HG03097 (cell line): ENCODE measurements at regions not wholly inside any gene's neighbourhood (a gene's known extent, or its start where the extent isn't known, plus 50 kb on each side); places are given as distances from the start of the nearest gene placed in this dataset.
"Not testable (repeated sequence)": the region's sequence is repeated elsewhere in the genome, so short reads cannot be mapped to it uniquely, and the experiment has no call there.

Experiments
- ATAC-seq: cut with Tn5 transposase; IDR thresholded peaks from one replicate; pipeline ENCODE4 v1.9.1; 2021; ENCODE audit not compliant: unreplicated experiment, low FRiP score

- no peak for ATAC-seq
Observed at GRCh38 chr3:178127221-178127620, 409.0 kb upstream of the KCNMB2 start.

- ATAC-seq, result no peak
Observed at GRCh38 chr3:178129109-178129508, 407.1 kb upstream of the KCNMB2 start.

- ATAC-seq, result no peak
Observed at GRCh38 chr3:178131801-178132200, 404.4 kb upstream of the KCNMB2 start.

GRCh38 chr3:178137206-178137605 lies 399.0 kb upstream of the KCNMB2 start:
- no peak for ATAC-seq

- no peak for ATAC-seq
Observed at GRCh38 chr3:178137831-178138230, 398.4 kb upstream of the KCNMB2 start.

GRCh38 chr3:178139116-178139515 lies 397.1 kb upstream of the KCNMB2 start:
- no peak for ATAC-seq

GRCh38 chr3:178140531-178141304 lies 395.5 kb upstream of the KCNMB2 start:
- ATAC-seq, result no peak

GRCh38 chr3:178141305-178141684 lies 394.9 kb upstream of the KCNMB2 start:
- not testable (repeated sequence) for ATAC-seq

- no peak for ATAC-seq
Observed at GRCh38 chr3:178146406-178146831, 389.8 kb upstream of the KCNMB2 start.

- ATAC-seq, result no peak
Observed at GRCh38 chr3:178147001-178147400, 389.2 kb upstream of the KCNMB2 start.

GRCh38 chr3:178152031-178152806 lies 384.0 kb upstream of the KCNMB2 start:
- ATAC-seq, result no peak

- no peak for ATAC-seq
Observed at GRCh38 chr3:178152988-178153387, 383.2 kb upstream of the KCNMB2 start.

- no peak for ATAC-seq
Observed at GRCh38 chr3:178155521-178155920, 380.7 kb upstream of the KCNMB2 start.

GRCh38 chr3:178156301-178156700 lies 379.9 kb upstream of the KCNMB2 start:
- ATAC-seq, result no peak

- no peak for ATAC-seq
Observed at GRCh38 chr3:178159691-178160220, 376.5 kb upstream of the KCNMB2 start.

GRCh38 chr3:178169421-178169820 lies 366.8 kb upstream of the KCNMB2 start:
- no peak for ATAC-seq

- ATAC-seq, result no peak
Observed at GRCh38 chr3:178170698-178171535, 365.3 kb upstream of the KCNMB2 start.

GRCh38 chr3:178172121-178172520 lies 364.1 kb upstream of the KCNMB2 start:
- ATAC-seq, result no peak

GRCh38 chr3:178174201-178174915 lies 361.9 kb upstream of the KCNMB2 start:
- no peak for ATAC-seq

GRCh38 chr3:178181088-178181487 lies 355.1 kb upstream of the KCNMB2 start:
- ATAC-seq, result no peak
